ENCODE measurements at regions not wholly inside any gene's neighbourhood (a gene's known extent, or its start where the extent isn't known, plus 50 kb on each side); places are given as distances from the start of the nearest gene placed in this dataset.
"Not testable (repeated sequence)": the region's sequence is repeated elsewhere in the genome, so short reads cannot be mapped to it uniquely, and the experiment has no call there.

DNA sequence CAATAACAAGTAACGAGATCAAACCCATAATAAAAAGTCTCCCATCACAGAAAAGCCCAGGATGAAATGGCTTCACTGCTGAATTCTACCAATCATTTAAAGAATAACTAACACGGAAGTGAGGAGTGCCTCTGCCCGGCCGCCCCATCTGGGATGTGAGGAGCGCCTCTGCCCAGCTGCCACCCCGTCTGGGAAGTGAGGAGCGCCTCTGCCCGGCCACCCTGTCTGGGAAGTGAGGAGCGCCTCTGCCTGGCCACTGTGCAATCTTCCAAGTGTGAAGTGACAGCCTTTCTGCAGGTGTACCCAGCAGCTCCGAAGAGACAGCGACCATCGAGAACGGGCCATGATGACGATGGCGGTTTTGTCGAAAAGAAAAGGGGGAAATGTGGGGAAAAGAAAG is 528.8 kb upstream of the GRIA3 start:
- TF ChIP-seq, protein P1, sequence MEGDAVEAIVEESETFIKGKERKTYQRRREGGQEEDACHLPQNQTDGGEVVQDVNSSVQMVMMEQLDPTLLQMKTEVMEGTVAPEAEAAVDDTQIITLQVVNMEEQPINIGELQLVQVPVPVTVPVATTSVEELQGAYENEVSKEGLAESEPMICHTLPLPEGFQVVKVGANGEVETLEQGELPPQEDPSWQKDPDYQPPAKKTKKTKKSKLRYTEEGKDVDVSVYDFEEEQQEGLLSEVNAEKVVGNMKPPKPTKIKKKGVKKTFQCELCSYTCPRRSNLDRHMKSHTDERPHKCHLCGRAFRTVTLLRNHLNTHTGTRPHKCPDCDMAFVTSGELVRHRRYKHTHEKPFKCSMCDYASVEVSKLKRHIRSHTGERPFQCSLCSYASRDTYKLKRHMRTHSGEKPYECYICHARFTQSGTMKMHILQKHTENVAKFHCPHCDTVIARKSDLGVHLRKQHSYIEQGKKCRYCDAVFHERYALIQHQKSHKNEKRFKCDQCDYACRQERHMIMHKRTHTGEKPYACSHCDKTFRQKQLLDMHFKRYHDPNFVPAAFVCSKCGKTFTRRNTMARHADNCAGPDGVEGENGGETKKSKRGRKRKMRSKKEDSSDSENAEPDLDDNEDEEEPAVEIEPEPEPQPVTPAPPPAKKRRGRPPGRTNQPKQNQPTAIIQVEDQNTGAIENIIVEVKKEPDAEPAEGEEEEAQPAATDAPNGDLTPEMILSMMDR (IDR thresholded peaks at IDR 0.05) = not testable (repeated sequence)
- not testable (repeated sequence) for TF ChIP-seq POLR2A (IDR thresholded peaks at IDR 0.05)

Data from thyroid gland (tissue), 4 donors.